ENCODE measurements at regions not wholly inside any gene's neighbourhood (a gene's known extent, or its start where the extent isn't known, plus 50 kb on each side); places are given as distances from the start of the nearest gene placed in this dataset.
A peak's percentile ranks its signal among the peaks of the same experiment; 100 is the strongest.

- TF ChIP-seq CTCF (IDR thresholded peaks at IDR 0.05) (no peak), POLR2A (IDR thresholded peaks at IDR 0.05) (no peak), POLR2AphosphoS5 (IDR thresholded peaks at IDR 0.05) (peak; percentile 30 to 48), EP300 (IDR thresholded peaks at IDR 0.05) (peak in 2 of 4 donors; percentile 63 to 74)
Observed at GRCh38 chr3:8436661-8437287, 64.8 kb upstream of the LMCD1 start.

All from upper lobe of left lung (tissue), 4 donors.